ENCODE measurements at regions not wholly inside any gene's neighbourhood (a gene's known extent, or its start where the extent isn't known, plus 50 kb on each side); places are given as distances from the start of the nearest gene placed in this dataset.

GRCh38 chr14:40232302-40232701, 800.1 kb upstream of the FBXO33 start:
- Histone ChIP-seq H3K4me3 (ENCODE audit: low read length) (no peak overlapping the region), H3K9ac (ENCODE audit: extremely low read depth, low read length, poor library complexity, severe bottlenecking) (no peak overlapping the region), H3K9me3 (ENCODE audit: control insufficient read depth, low read length) (peaks cover 23% of the 10 kb centered on the region), H3K27me3 (ENCODE audit: control insufficient read depth, insufficient read depth, low read length, poor library complexity, severe bottlenecking) (no peaks in the 10 kb centered on the region), H3K4me1 (ENCODE audit: control insufficient read depth, insufficient read depth, low read length) (no peaks in the 10 kb centered on the region), H3K36me3 (ENCODE audit: control insufficient read depth, insufficient read depth, low read length) (no peaks in the 10 kb centered on the region), H3K27ac (ENCODE audit: low read depth, low read length) (no peak overlapping the region)
- Mint-ChIP-seq H3K36me3 (ENCODE audit: low read depth) (peaks cover 2% of the 10 kb centered on the region), H3K4me3 (no peak overlapping the region), H3K9me3 (peaks cover 14% of the 10 kb centered on the region), H3K27ac (no peak overlapping the region), H3K27me3 (ENCODE audit: insufficient read depth) (no peaks in the 10 kb centered on the region), H3K4me1 (no peaks in the 10 kb centered on the region)
- no peak for DNase-seq
- TF ChIP-seq CTCF (conservative IDR thresholded peaks at IDR 0.05), result no peak
- 83 to 89% methylated on average over 1 to 2 of the region's 2 CpGs for WGBS, 2 experiments (ENCODE audit: insufficient coverage in 1 of 2, insufficient read length in 1 of 2)

- no peak overlapping the region for H3K9ac ChIP-seq (ENCODE audit: extremely low read depth, low read length, poor library complexity, severe bottlenecking)
- no peaks in the 10 kb centered on the region for H3K27me3 Mint-ChIP-seq (ENCODE audit: insufficient read depth)
- no peak overlapping the region for H3K4me3 ChIP-seq (ENCODE audit: low read length)
- H3K4me3 Mint-ChIP-seq, result no peak overlapping the region
- no peaks in the 10 kb centered on the region for H3K4me1 ChIP-seq (ENCODE audit: control insufficient read depth, insufficient read depth, low read length)
- H3K36me3 Mint-ChIP-seq (ENCODE audit: low read depth), result no peaks in the 10 kb centered on the region
- 71 to 100% methylated on average over 1 of the region's 1 CpG for WGBS, 2 experiments (ENCODE audit: insufficient coverage in 1 of 2, insufficient read length in 1 of 2)
- H3K4me1 Mint-ChIP-seq, result no peaks in the 10 kb centered on the region
- no peaks in the 10 kb centered on the region for H3K9me3 Mint-ChIP-seq
- no peak for DNase-seq
- no peaks in the 10 kb centered on the region for H3K27me3 ChIP-seq (ENCODE audit: control insufficient read depth, insufficient read depth, low read length, poor library complexity, severe bottlenecking)
- H3K36me3 ChIP-seq (ENCODE audit: control insufficient read depth, insufficient read depth, low read length), result no peaks in the 10 kb centered on the region
- H3K9me3 ChIP-seq (ENCODE audit: control insufficient read depth, low read length), result peaks cover 4% of the 10 kb centered on the region
- no peak overlapping the region for H3K27ac Mint-ChIP-seq
- TF ChIP-seq CTCF (conservative IDR thresholded peaks at IDR 0.05), result no peak
- H3K27ac ChIP-seq (ENCODE audit: low read depth, low read length), result no peak overlapping the region
Observed at GRCh38 chr14:40229676-40230075, 797.4 kb upstream of the FBXO33 start.

GRCh38 chr14:40222996-40223395, 790.8 kb upstream of the FBXO33 start:
- no peak for TF ChIP-seq CTCF (conservative IDR thresholded peaks at IDR 0.05)
- Histone ChIP-seq H3K9ac (ENCODE audit: extremely low read depth, low read length, poor library complexity, severe bottlenecking) (no peak overlapping the region), H3K4me1 (ENCODE audit: control insufficient read depth, insufficient read depth, low read length) (no peaks in the 10 kb centered on the region), H3K9me3 (ENCODE audit: control insufficient read depth, low read length) (no peaks in the 10 kb centered on the region), H3K27me3 (ENCODE audit: control insufficient read depth, insufficient read depth, low read length, poor library complexity, severe bottlenecking) (no peaks in the 10 kb centered on the region), H3K36me3 (ENCODE audit: control insufficient read depth, insufficient read depth, low read length) (no peaks in the 10 kb centered on the region), H3K27ac (ENCODE audit: low read depth, low read length) (no peak overlapping the region), H3K4me3 (ENCODE audit: low read length) (no peak overlapping the region)
- DNase-seq, result no peak
- H3K36me3 Mint-ChIP-seq (ENCODE audit: low read depth), result no peaks in the 10 kb centered on the region
- no peaks in the 10 kb centered on the region for H3K27me3 Mint-ChIP-seq (ENCODE audit: insufficient read depth)
- 87 to 100% methylated on average over 2 to 4 of the region's 4 CpGs for WGBS, 2 experiments (ENCODE audit: insufficient coverage in 1 of 2, insufficient read length in 1 of 2)
- H3K4me1 Mint-ChIP-seq, result no peaks in the 10 kb centered on the region
- no peak overlapping the region for H3K27ac Mint-ChIP-seq
- no peaks in the 10 kb centered on the region for H3K9me3 Mint-ChIP-seq
- H3K4me3 Mint-ChIP-seq, result no peak overlapping the region
